Suprapubic skin (tissue), 4 donors: ENCODE measurements at regions not wholly inside any gene's neighbourhood (a gene's known extent, or its start where the extent isn't known, plus 50 kb on each side); places are given as distances from the start of the nearest gene placed in this dataset.

Experiments used
- CTCF ChIP-seq, 2 donors: fragments of 200-600 bp in 1 of 2; fragments of 450-650 bp in 1 of 2; sonication (generic) in 1 of 2; IDR thresholded peaks; one replicate each; pipeline ENCODE4 v1.5.1; 2016 to 2019; ENCODE audit warnings: antibody characterized with exemption in 2 of 2, mild to moderate bottlenecking in 1 of 2, moderate library complexity in 1 of 2
- POLR2A ChIP-seq, 2 donors: fragments of 450-650 bp; IDR thresholded peaks; one replicate each; pipeline ENCODE4 v1.6.1; 2017; ENCODE audit warnings: antibody characterized with exemption in 2 of 2, mild to moderate bottlenecking in 2 of 2, moderate library complexity in 2 of 2
- POLR2AphosphoS5 ChIP-seq, 3 donors: sonication (generic); formaldehyde crosslinking; IDR thresholded peaks; one replicate each; pipeline ENCODE4 v1.6.1; 2017; ENCODE audit warnings: antibody characterized with exemption in 3 of 3

GRCh38 chr5:67857502-67857901, 358.1 kb upstream of the PIK3R1 start:
- TF ChIP-seq CTCF (IDR thresholded peaks at IDR 0.05) = no peak
- TF ChIP-seq POLR2A (IDR thresholded peaks at IDR 0.05) = no peak
- no peak for TF ChIP-seq POLR2AphosphoS5 (IDR thresholded peaks at IDR 0.05)
